GM23338 (cell line): ENCODE measurements at regions not wholly inside any gene's neighbourhood (a gene's known extent, or its start where the extent isn't known, plus 50 kb on each side); places are given as distances from the start of the nearest gene placed in this dataset.

Experiments
- POLR2AphosphoS5 ChIP-seq: IDR thresholded peaks from 2 replicates; pipeline ENCODE4 v1.6.1; 2016; ENCODE audit warnings: antibody characterized with exemption, low read depth
- TF ChIP-seq, protein P1 (sequence below), 2 experiments: fragments of 200-600 bp in 1 of 2; sonication (generic) in 1 of 2; conservative IDR thresholded peaks; 2 replicates each; pipeline versions ENCODE4 v1.5.1 to v1.6.1; 2016 to 2017; ENCODE audit warnings: antibody characterized with exemption in 2 of 2, low read depth in 2 of 2, mild to moderate bottlenecking in 2 of 2, moderate library complexity in 1 of 2
- TF ChIP-seq, protein P2 (sequence below): IDR thresholded peaks from one replicate; pipeline ENCODE4 v1.6.1; 2018; ENCODE audit warnings: antibody characterized with exemption; ENCODE audit not compliant: unreplicated experiment

GRCh38 chr1:229942501-229942900, 124.5 kb upstream of the GALNT2 start:
- TF ChIP-seq, protein P1, sequence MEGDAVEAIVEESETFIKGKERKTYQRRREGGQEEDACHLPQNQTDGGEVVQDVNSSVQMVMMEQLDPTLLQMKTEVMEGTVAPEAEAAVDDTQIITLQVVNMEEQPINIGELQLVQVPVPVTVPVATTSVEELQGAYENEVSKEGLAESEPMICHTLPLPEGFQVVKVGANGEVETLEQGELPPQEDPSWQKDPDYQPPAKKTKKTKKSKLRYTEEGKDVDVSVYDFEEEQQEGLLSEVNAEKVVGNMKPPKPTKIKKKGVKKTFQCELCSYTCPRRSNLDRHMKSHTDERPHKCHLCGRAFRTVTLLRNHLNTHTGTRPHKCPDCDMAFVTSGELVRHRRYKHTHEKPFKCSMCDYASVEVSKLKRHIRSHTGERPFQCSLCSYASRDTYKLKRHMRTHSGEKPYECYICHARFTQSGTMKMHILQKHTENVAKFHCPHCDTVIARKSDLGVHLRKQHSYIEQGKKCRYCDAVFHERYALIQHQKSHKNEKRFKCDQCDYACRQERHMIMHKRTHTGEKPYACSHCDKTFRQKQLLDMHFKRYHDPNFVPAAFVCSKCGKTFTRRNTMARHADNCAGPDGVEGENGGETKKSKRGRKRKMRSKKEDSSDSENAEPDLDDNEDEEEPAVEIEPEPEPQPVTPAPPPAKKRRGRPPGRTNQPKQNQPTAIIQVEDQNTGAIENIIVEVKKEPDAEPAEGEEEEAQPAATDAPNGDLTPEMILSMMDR (conservative IDR thresholded peaks at IDR 0.05; ENCODE audit: low read depth in 2 of 2), result no peak
- TF ChIP-seq, protein P2, sequence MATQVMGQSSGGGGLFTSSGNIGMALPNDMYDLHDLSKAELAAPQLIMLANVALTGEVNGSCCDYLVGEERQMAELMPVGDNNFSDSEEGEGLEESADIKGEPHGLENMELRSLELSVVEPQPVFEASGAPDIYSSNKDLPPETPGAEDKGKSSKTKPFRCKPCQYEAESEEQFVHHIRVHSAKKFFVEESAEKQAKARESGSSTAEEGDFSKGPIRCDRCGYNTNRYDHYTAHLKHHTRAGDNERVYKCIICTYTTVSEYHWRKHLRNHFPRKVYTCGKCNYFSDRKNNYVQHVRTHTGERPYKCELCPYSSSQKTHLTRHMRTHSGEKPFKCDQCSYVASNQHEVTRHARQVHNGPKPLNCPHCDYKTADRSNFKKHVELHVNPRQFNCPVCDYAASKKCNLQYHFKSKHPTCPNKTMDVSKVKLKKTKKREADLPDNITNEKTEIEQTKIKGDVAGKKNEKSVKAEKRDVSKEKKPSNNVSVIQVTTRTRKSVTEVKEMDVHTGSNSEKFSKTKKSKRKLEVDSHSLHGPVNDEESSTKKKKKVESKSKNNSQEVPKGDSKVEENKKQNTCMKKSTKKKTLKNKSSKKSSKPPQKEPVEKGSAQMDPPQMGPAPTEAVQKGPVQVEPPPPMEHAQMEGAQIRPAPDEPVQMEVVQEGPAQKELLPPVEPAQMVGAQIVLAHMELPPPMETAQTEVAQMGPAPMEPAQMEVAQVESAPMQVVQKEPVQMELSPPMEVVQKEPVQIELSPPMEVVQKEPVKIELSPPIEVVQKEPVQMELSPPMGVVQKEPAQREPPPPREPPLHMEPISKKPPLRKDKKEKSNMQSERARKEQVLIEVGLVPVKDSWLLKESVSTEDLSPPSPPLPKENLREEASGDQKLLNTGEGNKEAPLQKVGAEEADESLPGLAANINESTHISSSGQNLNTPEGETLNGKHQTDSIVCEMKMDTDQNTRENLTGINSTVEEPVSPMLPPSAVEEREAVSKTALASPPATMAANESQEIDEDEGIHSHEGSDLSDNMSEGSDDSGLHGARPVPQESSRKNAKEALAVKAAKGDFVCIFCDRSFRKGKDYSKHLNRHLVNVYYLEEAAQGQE, result no peak
- TF ChIP-seq POLR2AphosphoS5, result no peak
